ENCODE measurements at regions not wholly inside any gene's neighbourhood (a gene's known extent, or its start where the extent isn't known, plus 50 kb on each side); places are given as distances from the start of the nearest gene placed in this dataset.

- TF ChIP-seq CTCF (IDR thresholded peaks at IDR 0.05; ENCODE audit: poor library complexity) (no peak), EZH2phosphoT487 (IDR thresholded peaks at IDR 0.05; ENCODE audit: low read depth, severe bottlenecking, unreplicated experiment) (no peak)
Measured at GRCh38 chr1:222126052-222126451, 384.2 kb upstream of the DUSP10 start.

Data from hepatocyte (in vitro differentiated cells).